ENCODE measurements at regions not wholly inside any gene's neighbourhood (a gene's known extent, or its start where the extent isn't known, plus 50 kb on each side); places are given as distances from the start of the nearest gene placed in this dataset.

- H3K36me3 ChIP-seq (ENCODE audit: insufficient read depth, low read length), result no peaks in the 10 kb centered on the region
- no peak overlapping the region for H3K4me2 ChIP-seq (ENCODE audit: low read length)
- no peak overlapping the region for H2AFZ ChIP-seq (ENCODE audit: low read depth, low read length)
- TF ChIP-seq MXI1 (conservative IDR thresholded peaks at IDR 0.05; ENCODE audit: poor library complexity, severe bottlenecking) (no peak), CTCF (IDR thresholded peaks at IDR 0.05; ENCODE audit: poor library complexity, severe bottlenecking) (no peak), RAD21 (conservative IDR thresholded peaks at IDR 0.05) (no peak), EP300 (conservative IDR thresholded peaks at IDR 0.05; ENCODE audit: poor library complexity, severe bottlenecking) (no peak), TAF1 (IDR thresholded peaks at IDR 0.05; ENCODE audit: low read depth) (no peak), POLR2AphosphoS5 (IDR thresholded peaks at IDR 0.05) (no peak), REST (IDR thresholded peaks at IDR 0.05; ENCODE audit: borderline replicate concordance) (no peak), EZH2 (IDR thresholded peaks at IDR 0.05; ENCODE audit: borderline replicate concordance, insufficient read depth, low read length, poor library complexity, severe bottlenecking) (no peak), SMC3 (conservative IDR thresholded peaks at IDR 0.05; ENCODE audit: poor library complexity) (no peak)
- H3K27me3 ChIP-seq (ENCODE audit: insufficient read depth, low read depth, low read length), result no peaks in the 10 kb centered on the region
- H3F3A ChIP-seq (ENCODE audit: insufficient read depth, low read length, poor library complexity, severe bottlenecking), result no peaks in the 10 kb centered on the region
- no peak overlapping the region for H3K4me3 ChIP-seq (ENCODE audit: low read length)
- H3K9me2 ChIP-seq (ENCODE audit: insufficient read depth, low read length), result no peaks in the 10 kb centered on the region
- no peak overlapping the region for H3K27ac ChIP-seq (ENCODE audit: low read length)
- H3K9ac ChIP-seq (ENCODE audit: low read length), result no peak overlapping the region
- no peaks in the 10 kb centered on the region for H3K9me3 ChIP-seq (ENCODE audit: low read length)
- no peaks in the 10 kb centered on the region for H4K20me1 ChIP-seq (ENCODE audit: insufficient read depth)
- H3K79me2 ChIP-seq (replicated peaks; ENCODE audit: insufficient read depth, low read length), result no peaks in the 10 kb centered on the region
These were observed 250.4 kb upstream of the SFSWAP start for GRCh38 chr12:131460520-131460919.

- TF ChIP-seq EP300 (conservative IDR thresholded peaks at IDR 0.05; ENCODE audit: poor library complexity, severe bottlenecking), result no peak
- no peak for TF ChIP-seq RAD21 (conservative IDR thresholded peaks at IDR 0.05)
- no peak for TF ChIP-seq CTCF (IDR thresholded peaks at IDR 0.05; ENCODE audit: poor library complexity, severe bottlenecking)
- TF ChIP-seq TAF1 (IDR thresholded peaks at IDR 0.05; ENCODE audit: low read depth), result no peak
- no peak for TF ChIP-seq EZH2 (IDR thresholded peaks at IDR 0.05; ENCODE audit: borderline replicate concordance, insufficient read depth, low read length, poor library complexity, severe bottlenecking)
- H3K27ac ChIP-seq (ENCODE audit: low read length), result no peak overlapping the region
- no peaks in the 10 kb centered on the region for H3F3A ChIP-seq (ENCODE audit: insufficient read depth, low read length, poor library complexity, severe bottlenecking)
- no peak overlapping the region for H3K4me2 ChIP-seq (ENCODE audit: low read length)
- no peaks in the 10 kb centered on the region for H4K20me1 ChIP-seq (ENCODE audit: insufficient read depth)
- no peaks in the 10 kb centered on the region for H3K79me2 ChIP-seq (replicated peaks; ENCODE audit: insufficient read depth, low read length)
- H3K27me3 ChIP-seq (ENCODE audit: insufficient read depth, low read depth, low read length), result no peaks in the 10 kb centered on the region
- no peak overlapping the region for H3K9ac ChIP-seq (ENCODE audit: low read length)
- no peaks in the 10 kb centered on the region for H3K9me2 ChIP-seq (ENCODE audit: insufficient read depth, low read length)
- no peaks in the 10 kb centered on the region for H3K9me3 ChIP-seq (ENCODE audit: low read length)
- H3K36me3 ChIP-seq (ENCODE audit: insufficient read depth, low read length), result no peaks in the 10 kb centered on the region
- no peak overlapping the region for H3K4me3 ChIP-seq (ENCODE audit: low read length)
- no peak overlapping the region for H2AFZ ChIP-seq (ENCODE audit: low read depth, low read length)
These were observed 249.8 kb upstream of the SFSWAP start for GRCh38 chr12:131461096-131461495.

All from neural cell (in vitro differentiated cells).